ENCODE measurements at regions not wholly inside any gene's neighbourhood (a gene's known extent, or its start where the extent isn't known, plus 50 kb on each side); places are given as distances from the start of the nearest gene placed in this dataset.

GRCh38 chr1:73644198-73644597 is 553.8 kb downstream of the LRRIQ3 start:
- Mint-ChIP-seq H3K4me1 (no peaks in the 10 kb centered on the region), H3K27me3 (ENCODE audit: low read depth) (no peaks in the 10 kb centered on the region), H3K36me3 (ENCODE audit: low read depth) (no peaks in the 10 kb centered on the region), H3K27ac (ENCODE audit: unreplicated experiment) (no peak overlapping the region), H3K9me3 (no peaks in the 10 kb centered on the region), H3K4me3 (no peak overlapping the region)
- TF ChIP-seq CTCF (conservative IDR thresholded peaks at IDR 0.05) = no peak
- DNase-seq (ENCODE audit: low read depth, low spot score) = no peak

- DNase-seq (ENCODE audit: low read depth, low spot score) = no peak
- Mint-ChIP-seq H3K4me3 (no peak overlapping the region), H3K9me3 (no peaks in the 10 kb centered on the region), H3K36me3 (ENCODE audit: low read depth) (no peaks in the 10 kb centered on the region), H3K27me3 (ENCODE audit: low read depth) (no peaks in the 10 kb centered on the region), H3K27ac (ENCODE audit: unreplicated experiment) (no peak overlapping the region), H3K4me1 (no peaks in the 10 kb centered on the region)
- no peak for TF ChIP-seq CTCF (conservative IDR thresholded peaks at IDR 0.05)
Measured at GRCh38 chr1:73639494-73639893, 558.5 kb downstream of the LRRIQ3 start.

GRCh38 chr1:73637264-73637663 is 560.7 kb downstream of the LRRIQ3 start:
- no peak for DNase-seq (ENCODE audit: low read depth, low spot score)
- H3K27ac Mint-ChIP-seq (ENCODE audit: unreplicated experiment) = no peak overlapping the region
- no peaks in the 10 kb centered on the region for H3K9me3 Mint-ChIP-seq
- no peaks in the 10 kb centered on the region for H3K27me3 Mint-ChIP-seq (ENCODE audit: low read depth)
- no peaks in the 10 kb centered on the region for H3K36me3 Mint-ChIP-seq (ENCODE audit: low read depth)
- no peak for TF ChIP-seq CTCF (conservative IDR thresholded peaks at IDR 0.05)
- no peak overlapping the region for H3K4me3 Mint-ChIP-seq
- H3K4me1 Mint-ChIP-seq = no peaks in the 10 kb centered on the region

- TF ChIP-seq CTCF (conservative IDR thresholded peaks at IDR 0.05) = no peak
- no peaks in the 10 kb centered on the region for H3K27me3 Mint-ChIP-seq (ENCODE audit: low read depth)
- no peak for DNase-seq (ENCODE audit: low read depth, low spot score)
- H3K4me3 Mint-ChIP-seq = no peak overlapping the region
- no peaks in the 10 kb centered on the region for H3K9me3 Mint-ChIP-seq
- no peak overlapping the region for H3K27ac Mint-ChIP-seq (ENCODE audit: unreplicated experiment)
- H3K36me3 Mint-ChIP-seq (ENCODE audit: low read depth) = no peaks in the 10 kb centered on the region
- no peaks in the 10 kb centered on the region for H3K4me1 Mint-ChIP-seq
Measured at GRCh38 chr1:73635021-73635420, 563.0 kb downstream of the LRRIQ3 start.

- H3K4me3 Mint-ChIP-seq = no peak overlapping the region
- H3K9me3 Mint-ChIP-seq = peaks cover 13% of the 10 kb centered on the region
- no peaks in the 10 kb centered on the region for H3K4me1 Mint-ChIP-seq
- no peak for TF ChIP-seq CTCF (conservative IDR thresholded peaks at IDR 0.05)
- no peaks in the 10 kb centered on the region for H3K27me3 Mint-ChIP-seq (ENCODE audit: low read depth)
- DNase-seq (ENCODE audit: low read depth, low spot score) = no peak
- H3K36me3 Mint-ChIP-seq (ENCODE audit: low read depth) = no peaks in the 10 kb centered on the region
- H3K27ac Mint-ChIP-seq (ENCODE audit: unreplicated experiment) = no peak overlapping the region
Measured at GRCh38 chr1:73627723-73628122, 570.3 kb downstream of the LRRIQ3 start.

- no peak for DNase-seq (ENCODE audit: low read depth, low spot score)
- no peaks in the 10 kb centered on the region for H3K27me3 Mint-ChIP-seq (ENCODE audit: low read depth)
- H3K27ac Mint-ChIP-seq (ENCODE audit: unreplicated experiment) = no peak overlapping the region
- TF ChIP-seq CTCF (conservative IDR thresholded peaks at IDR 0.05) = no peak
- no peaks in the 10 kb centered on the region for H3K36me3 Mint-ChIP-seq (ENCODE audit: low read depth)
- no peaks in the 10 kb centered on the region for H3K4me1 Mint-ChIP-seq
- H3K9me3 Mint-ChIP-seq = peaks cover 13% of the 10 kb centered on the region
- no peak overlapping the region for H3K4me3 Mint-ChIP-seq
Measured at GRCh38 chr1:73626326-73626725, 571.6 kb downstream of the LRRIQ3 start.

Measured in neural crest cell (in vitro differentiated cells).